OCI-LY3 (cell line): ENCODE measurements at regions not wholly inside any gene's neighbourhood (a gene's known extent, or its start where the extent isn't known, plus 50 kb on each side); places are given as distances from the start of the nearest gene placed in this dataset.

ENCODE experiments used
- H2AFZ ChIP-seq: fragments of 200-600, 300-600 bp; shearing (Covaris generic); 2 replicates; pipeline ENCODE4 v1.6.0; 2014; ENCODE audit warnings: antibody characterized with exemption, low read depth, low read length
- H3K27ac ChIP-seq: fragments of 200-600, 300-600 bp; sonication (generic); 2 replicates; pipeline ENCODE4 v1.5.1; 2014; ENCODE audit warnings: mild to moderate bottlenecking, low read length, moderate library complexity, mixed read lengths
- H3K27me3 ChIP-seq: fragments of 200-600, 300-600 bp; sonication (generic); 2 replicates; pipeline ENCODE4 v1.6.1; 2014; ENCODE audit warnings: low read depth, low read length, mixed read lengths
- H3K36me3 ChIP-seq: fragments of 200-600, 300-600 bp; sonication (generic); replicated peaks from 2 replicates; pipeline ENCODE3; 2014; ENCODE audit warnings: low read depth, low read length, mixed read lengths
- H3K4me1 ChIP-seq: fragments of 300-600, 200-600 bp; sonication (generic); 2 replicates; pipeline ENCODE4 v1.6.1; 2014; ENCODE audit warnings: low read length, mixed read lengths
- H3K4me2 ChIP-seq: fragments of 200-600, 300-600 bp; sonication (generic); 2 replicates; pipeline ENCODE4 v1.6.1; 2014; ENCODE audit warnings: low read length, mixed read lengths
- H3K4me3 ChIP-seq: fragments of 300-600, 200-600 bp; sonication (generic); 2 replicates; pipeline ENCODE4 v1.5.1; 2014; ENCODE audit warnings: antibody characterized with exemption, mild to moderate bottlenecking, low read length, moderate library complexity
- H3K79me2 ChIP-seq: fragments of 300-600, 200-600 bp; shearing (Covaris generic); 2 replicates; pipeline ENCODE4 v1.6.1; 2014; ENCODE audit warnings: mild to moderate bottlenecking, low read length, mixed read lengths
- H3K9ac ChIP-seq: fragments of 300-600, 200-600 bp; shearing (Covaris generic); 2 replicates; pipeline ENCODE4 v1.6.0; 2014; ENCODE audit warnings: mild to moderate bottlenecking, low read length, moderate library complexity
- H3K9me3 ChIP-seq: fragments of 200-600, 300-600 bp; shearing (Covaris generic); 2 replicates; pipeline ENCODE4 v1.6.1; 2014; ENCODE audit warnings: low read length, mixed read lengths; ENCODE audit not compliant: insufficient read depth
- H4K20me1 ChIP-seq: fragments of 200-600, 300-600 bp; sonication (generic); 2 replicates; pipeline ENCODE4 v1.6.1; 2016; ENCODE audit warnings: low read length, mixed read lengths; ENCODE audit not compliant: insufficient read depth
- CTCF ChIP-seq: fragments of 200-600, 300-600 bp; sonication (generic); IDR thresholded peaks from 2 replicates; pipeline ENCODE4 v1.5.1; 2014; ENCODE audit warnings: antibody characterized with exemption, low read length, low read depth
- EZH2phosphoT487 ChIP-seq: fragments of 200-600 bp; shearing (Covaris generic); IDR thresholded peaks from 2 replicates; pipeline ENCODE4 v1.6.1; 2018; ENCODE audit warnings: antibody characterized with exemption, mixed run types, low read depth

- no peaks in the 10 kb centered on the region for H3K4me1 ChIP-seq
- no peaks in the 10 kb centered on the region for H3K36me3 ChIP-seq
- no peak overlapping the region for H2AFZ ChIP-seq
- H3K9ac ChIP-seq: no peak overlapping the region
- H4K20me1 ChIP-seq: no peaks in the 10 kb centered on the region
- no peak for TF ChIP-seq CTCF
- no peak for TF ChIP-seq EZH2phosphoT487
- no peaks in the 10 kb centered on the region for H3K79me2 ChIP-seq
- no peak overlapping the region for H3K4me2 ChIP-seq
- H3K27me3 ChIP-seq: no peaks in the 10 kb centered on the region
- no peak overlapping the region for H3K4me3 ChIP-seq
- H3K9me3 ChIP-seq: no peaks in the 10 kb centered on the region
- no peak overlapping the region for H3K27ac ChIP-seq
Measured at GRCh38 chr18:61241260-61241853, 91.9 kb upstream of the CDH20 start.

DNA sequence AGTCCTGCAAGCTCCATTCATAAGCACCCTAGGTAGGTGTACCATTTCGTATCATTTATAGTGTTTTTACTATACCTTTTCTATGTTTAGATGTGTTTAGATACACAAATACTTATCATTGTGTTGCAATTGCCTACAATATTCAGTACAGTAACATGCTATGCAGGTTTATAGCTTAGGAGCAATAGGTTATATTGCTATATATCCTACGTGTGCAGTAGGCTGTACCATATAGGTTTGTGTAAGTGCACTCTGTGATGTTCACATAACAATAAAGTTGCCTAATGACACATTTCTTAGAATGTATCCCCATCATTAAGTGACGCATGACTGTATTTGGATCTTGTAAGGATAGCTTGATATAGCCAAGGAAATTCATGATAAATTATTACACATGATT is 88.6 kb upstream of the CDH20 start:
- H3K27me3 ChIP-seq: no peaks in the 10 kb centered on the region
- no peak overlapping the region for H2AFZ ChIP-seq
- no peak overlapping the region for H3K27ac ChIP-seq
- no peak overlapping the region for H3K9ac ChIP-seq
- no peaks in the 10 kb centered on the region for H3K79me2 ChIP-seq
- no peak overlapping the region for H3K4me3 ChIP-seq
- H3K36me3 ChIP-seq: no peaks in the 10 kb centered on the region
- no peak overlapping the region for H3K4me2 ChIP-seq
- no peaks in the 10 kb centered on the region for H3K9me3 ChIP-seq
- no peaks in the 10 kb centered on the region for H3K4me1 ChIP-seq
- TF ChIP-seq CTCF (no peak), EZH2phosphoT487 (no peak)
- no peaks in the 10 kb centered on the region for H4K20me1 ChIP-seq

GRCh38 chr18:61245276-61245675 is 88.0 kb upstream of the CDH20 start:
- no peak overlapping the region for H2AFZ ChIP-seq
- no peaks in the 10 kb centered on the region for H3K4me1 ChIP-seq
- no peak overlapping the region for H3K27ac ChIP-seq
- TF ChIP-seq EZH2phosphoT487: no peak
- no peak for TF ChIP-seq CTCF
- no peak overlapping the region for H3K4me2 ChIP-seq
- H4K20me1 ChIP-seq: no peaks in the 10 kb centered on the region
- no peak overlapping the region for H3K4me3 ChIP-seq
- no peaks in the 10 kb centered on the region for H3K79me2 ChIP-seq
- H3K9ac ChIP-seq: no peak overlapping the region
- no peaks in the 10 kb centered on the region for H3K9me3 ChIP-seq
- H3K27me3 ChIP-seq: no peaks in the 10 kb centered on the region
- no peaks in the 10 kb centered on the region for H3K36me3 ChIP-seq

GRCh38 chr18:61248589-61248988 is 84.6 kb upstream of the CDH20 start:
- H3K36me3 ChIP-seq: no peaks in the 10 kb centered on the region
- no peak for TF ChIP-seq EZH2phosphoT487
- H3K27ac ChIP-seq: no peak overlapping the region
- H3K4me1 ChIP-seq: no peaks in the 10 kb centered on the region
- H3K4me3 ChIP-seq: no peak overlapping the region
- H2AFZ ChIP-seq: no peak overlapping the region
- no peak overlapping the region for H3K9ac ChIP-seq
- no peaks in the 10 kb centered on the region for H3K27me3 ChIP-seq
- H4K20me1 ChIP-seq: no peaks in the 10 kb centered on the region
- no peak overlapping the region for H3K4me2 ChIP-seq
- H3K9me3 ChIP-seq: no peaks in the 10 kb centered on the region
- H3K79me2 ChIP-seq: no peaks in the 10 kb centered on the region

DNA sequence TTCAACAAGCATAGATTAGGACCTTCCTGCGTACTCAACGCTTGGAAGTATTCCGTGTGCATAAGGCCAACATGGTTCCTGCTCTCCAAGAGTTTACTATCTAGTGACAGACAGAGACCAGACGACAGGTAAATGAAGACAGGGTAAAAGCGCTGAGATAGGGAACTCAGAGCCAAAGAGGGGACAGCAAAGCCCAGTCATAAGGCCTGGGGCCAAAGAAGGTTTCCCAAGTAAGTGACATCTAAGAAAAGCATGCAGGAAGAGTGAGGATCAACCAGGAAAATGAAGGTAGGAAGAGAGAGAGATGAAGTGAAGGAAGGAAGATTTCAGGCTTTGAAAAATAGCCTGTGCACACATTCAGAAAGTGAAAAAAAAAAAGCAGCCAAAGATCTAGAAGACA is 76.9 kb upstream of the CDH20 start:
- no peaks in the 10 kb centered on the region for H3K9me3 ChIP-seq
- 0 out of 2 replicates have a peak, but pooled peaks cover 3% of the 10 kb centered on the region for H3K27me3 ChIP-seq
- H3K4me1 ChIP-seq: no peaks in the 10 kb centered on the region
- no peaks in the 10 kb centered on the region for H4K20me1 ChIP-seq
- no peaks in the 10 kb centered on the region for H3K36me3 ChIP-seq
- H2AFZ ChIP-seq: no peak overlapping the region
- no peak overlapping the region for H3K4me3 ChIP-seq
- H3K27ac ChIP-seq: no peak overlapping the region
- H3K4me2 ChIP-seq: no peak overlapping the region
- no peaks in the 10 kb centered on the region for H3K79me2 ChIP-seq
- TF ChIP-seq CTCF: no peak
- no peak for TF ChIP-seq EZH2phosphoT487
- no peak overlapping the region for H3K9ac ChIP-seq
